A673 (cell line): ENCODE measurements at regions not wholly inside any gene's neighbourhood (a gene's known extent, or its start where the extent isn't known, plus 50 kb on each side); places are given as distances from the start of the nearest gene placed in this dataset.

ENCODE experiments used
- BruUV-seq: library from RNA; stranded (reverse); fragments of 400-500 nt; replicated peaks from 2 replicates; lab custom pipeline; 2021; lab: Mats Ljungman, UMichigan
- CTCF ChIA-PET: fragments of 300-600 bp; sonication (Branson Sonifier 250); formaldehyde crosslinking; loops from one replicate; lab custom pipeline; 2022; ENCODE audit warnings: antibody characterized with exemption; lab: Charles Lee
- POLR2A ChIA-PET: fragments of 300-600 bp; sonication (Branson Sonifier 250); formaldehyde crosslinking; loops from one replicate; lab custom pipeline; 2022; ENCODE audit warnings: antibody characterized with exemption; ENCODE audit not compliant: low non-redundant PET; lab: Charles Lee
- DNase-seq: peaks from one replicate; pipeline ENCODE4 v3.0.0-alpha.2; 2015; ENCODE audit warnings: low spot score
- H3K27ac ChIP-seq: fragments of 200-600 bp; sonication (generic); 2 replicates; pipeline ENCODE4 v1.5.1; 2016; ENCODE audit warnings: mixed run types, low read depth, mild to moderate bottlenecking, mixed read lengths, antibody characterized with exemption, low read length; ENCODE audit not compliant: poor library complexity, severe bottlenecking
- H3K27me3 ChIP-seq: fragments of 200-600 bp; sonication (generic); replicated peaks from 2 replicates; pipeline ENCODE4 v1.6.1; 2017; ENCODE audit warnings: mixed run types, low read depth, mild to moderate bottlenecking, mixed read lengths, antibody characterized with exemption, low read length; ENCODE audit not compliant: insufficient read depth, poor library complexity
- H3K36me3 ChIP-seq: fragments of 200-600 bp; sonication (generic); 2 replicates; pipeline ENCODE4 v1.6.1; 2016; ENCODE audit warnings: mixed run types, mild to moderate bottlenecking, mixed read lengths, antibody characterized with exemption, low read length; ENCODE audit not compliant: insufficient read depth, poor library complexity, severe bottlenecking
- H3K4me1 ChIP-seq: fragments of 200-600 bp; sonication (generic); 2 replicates; pipeline ENCODE4 v1.6.1; 2017; ENCODE audit warnings: mixed run types, mild to moderate bottlenecking, mixed read lengths, antibody characterized with exemption, low read length; ENCODE audit not compliant: insufficient read depth, poor library complexity, severe bottlenecking
- H3K4me3 ChIP-seq: fragments of 200-600 bp; sonication (generic); 2 replicates; pipeline ENCODE4 v1.5.1; 2016; ENCODE audit warnings: low read depth, mixed run types, mild to moderate bottlenecking, mixed read lengths, low read length; ENCODE audit not compliant: poor library complexity, severe bottlenecking
- H3K9me3 ChIP-seq: fragments of 200-600 bp; sonication (generic); 2 replicates; pipeline ENCODE4 v1.6.1; 2016; ENCODE audit warnings: mixed run types, low read depth, mild to moderate bottlenecking, mixed read lengths, antibody characterized with exemption, low read length; ENCODE audit not compliant: poor library complexity, severe bottlenecking
- EZH2 ChIP-seq: fragments of 200-600 bp; sonication (generic); IDR thresholded peaks from 2 replicates; pipeline ENCODE4 v1.6.1; 2017; ENCODE audit warnings: borderline replicate concordance, low read depth, mild to moderate bottlenecking, mixed read lengths, antibody characterized with exemption, low read length; ENCODE audit not compliant: poor library complexity, severe bottlenecking
- intact Hi-C: fragments of 100-400 bp; cut with micrococcal nuclease; formaldehyde crosslinking; loops from one replicate; pipeline ENCODE4 v1.10.0; 2022; ENCODE audit not compliant: unreplicated experiment
- TF ChIP-seq, protein P1 (sequence below): fragments of 300-800, 200-600 bp; sonication (generic); conservative IDR thresholded peaks from 2 replicates; pipeline ENCODE4 v1.5.1; 2017; ENCODE audit warnings: low read depth, mild to moderate bottlenecking, antibody characterized with exemption, low read length, moderate library complexity, mixed read lengths

DNA sequence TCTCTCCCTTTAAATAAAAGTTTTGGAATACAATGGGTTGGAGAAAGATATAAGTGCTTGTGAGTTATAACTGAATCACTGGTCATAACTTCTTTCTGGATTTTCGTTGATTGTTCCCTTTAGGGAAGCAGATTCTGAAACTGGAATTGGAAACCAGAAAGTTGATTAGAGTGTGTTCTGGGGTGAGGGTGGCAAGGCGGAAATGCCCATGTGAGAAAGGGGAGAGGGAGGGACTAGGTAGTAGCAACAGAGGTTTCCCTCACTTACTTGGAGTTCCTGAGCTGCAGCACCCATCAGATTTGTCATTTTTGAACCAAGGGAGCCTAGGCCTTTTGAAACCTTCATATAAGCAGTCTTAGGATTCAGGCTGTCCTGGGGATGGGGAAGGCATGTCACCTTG is 453.4 kb downstream of the KCNJ3 start:
- Histone ChIP-seq H3K36me3 (no peaks in the 10 kb centered on the region), H3K27ac (no peak overlapping the region), H3K4me1 (no peaks in the 10 kb centered on the region), H3K9me3 (no peaks in the 10 kb centered on the region), H3K4me3 (no peak overlapping the region), H3K27me3 (no peaks in the 10 kb centered on the region)
- ChIA-PET CTCF (no interaction called here), POLR2A (no interaction called here)
- DNase-seq: no peak
- TF ChIP-seq, protein P1, sequence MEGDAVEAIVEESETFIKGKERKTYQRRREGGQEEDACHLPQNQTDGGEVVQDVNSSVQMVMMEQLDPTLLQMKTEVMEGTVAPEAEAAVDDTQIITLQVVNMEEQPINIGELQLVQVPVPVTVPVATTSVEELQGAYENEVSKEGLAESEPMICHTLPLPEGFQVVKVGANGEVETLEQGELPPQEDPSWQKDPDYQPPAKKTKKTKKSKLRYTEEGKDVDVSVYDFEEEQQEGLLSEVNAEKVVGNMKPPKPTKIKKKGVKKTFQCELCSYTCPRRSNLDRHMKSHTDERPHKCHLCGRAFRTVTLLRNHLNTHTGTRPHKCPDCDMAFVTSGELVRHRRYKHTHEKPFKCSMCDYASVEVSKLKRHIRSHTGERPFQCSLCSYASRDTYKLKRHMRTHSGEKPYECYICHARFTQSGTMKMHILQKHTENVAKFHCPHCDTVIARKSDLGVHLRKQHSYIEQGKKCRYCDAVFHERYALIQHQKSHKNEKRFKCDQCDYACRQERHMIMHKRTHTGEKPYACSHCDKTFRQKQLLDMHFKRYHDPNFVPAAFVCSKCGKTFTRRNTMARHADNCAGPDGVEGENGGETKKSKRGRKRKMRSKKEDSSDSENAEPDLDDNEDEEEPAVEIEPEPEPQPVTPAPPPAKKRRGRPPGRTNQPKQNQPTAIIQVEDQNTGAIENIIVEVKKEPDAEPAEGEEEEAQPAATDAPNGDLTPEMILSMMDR: no peak
- no peak for TF ChIP-seq EZH2
- no TSS peak for BruUV-seq
- intact Hi-C loops: no loop called here

DNA sequence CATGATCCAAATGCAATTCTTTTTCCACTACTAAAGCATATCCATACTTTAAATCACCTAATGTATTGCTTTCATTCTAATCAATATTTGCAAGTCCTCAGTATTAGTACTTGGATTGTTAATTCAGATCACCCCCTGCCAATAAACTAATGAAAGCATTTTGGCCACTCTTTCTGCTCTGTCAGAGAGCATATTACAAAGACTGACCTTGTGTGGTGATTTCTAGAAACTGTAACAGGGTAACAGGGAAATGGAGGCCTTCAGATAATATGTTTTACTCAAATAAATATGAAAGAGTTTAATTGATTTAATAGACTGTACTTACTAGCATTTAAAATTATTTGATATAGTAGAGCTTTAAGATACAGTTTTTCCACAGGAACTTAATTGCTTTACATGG is 453.0 kb downstream of the KCNJ3 start:
- Histone ChIP-seq H3K4me3 (no peak overlapping the region), H3K27ac (no peak overlapping the region), H3K27me3 (no peaks in the 10 kb centered on the region), H3K4me1 (no peaks in the 10 kb centered on the region), H3K36me3 (no peaks in the 10 kb centered on the region), H3K9me3 (no peaks in the 10 kb centered on the region)
- no TSS peak for BruUV-seq
- TF ChIP-seq EZH2: no peak
- TF ChIP-seq, protein P1: no peak
- no peak for DNase-seq
- CTCF ChIA-PET: no interaction called here
- POLR2A ChIA-PET: no interaction called here
- intact Hi-C loops: no loop called here

DNA sequence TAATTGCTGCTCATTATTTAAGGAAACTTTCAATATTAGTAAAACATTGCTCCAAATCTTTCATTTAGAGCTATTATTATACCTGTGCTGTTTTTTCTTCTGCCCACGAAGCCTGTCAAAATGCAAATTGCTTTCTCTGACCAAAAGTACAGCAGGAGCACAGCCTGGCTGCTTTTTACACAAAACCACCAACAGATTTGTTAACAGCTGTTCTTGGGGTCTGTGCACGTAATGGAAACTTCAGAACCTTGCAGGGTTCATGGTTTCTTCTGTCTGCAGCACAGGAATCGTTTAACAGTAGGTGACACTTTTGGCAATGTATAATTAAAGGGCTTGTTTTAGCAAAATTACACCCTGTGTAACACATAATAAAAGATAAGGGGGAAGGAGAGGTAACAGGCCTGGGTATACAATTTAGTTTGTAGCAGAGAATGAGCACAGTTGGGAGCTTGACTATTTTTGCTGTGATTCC is 447.3 kb downstream of the KCNJ3 start:
- intact Hi-C loops: no loop called here
- no peaks in the 10 kb centered on the region for H3K36me3 ChIP-seq
- H3K27me3 ChIP-seq: no peaks in the 10 kb centered on the region
- TF ChIP-seq EZH2: no peak
- TF ChIP-seq, protein P1: no peak
- ChIA-PET CTCF (no interaction called here), POLR2A (no interaction called here)
- no peak overlapping the region for H3K27ac ChIP-seq
- H3K4me3 ChIP-seq: no peak overlapping the region
- H3K4me1 ChIP-seq: no peaks in the 10 kb centered on the region
- BruUV-seq: no TSS peak
- H3K9me3 ChIP-seq: no peaks in the 10 kb centered on the region
- no peak for DNase-seq
